ENCODE measurements at regions not wholly inside any gene's neighbourhood (a gene's known extent, or its start where the extent isn't known, plus 50 kb on each side); places are given as distances from the start of the nearest gene placed in this dataset.

- no peak for TF ChIP-seq CTCF (conservative IDR thresholded peaks at IDR 0.05; ENCODE audit: low read length)
- no peak for DNase-seq (ENCODE audit: low read depth)
- no peak overlapping the region for H3K4me3 ChIP-seq (ENCODE audit: low read length)
Observed at GRCh38 chr16:76038097-76038496, 239.1 kb upstream of the CNTNAP4 start.

- DNase-seq (ENCODE audit: low read depth) = no peak
- TF ChIP-seq CTCF (conservative IDR thresholded peaks at IDR 0.05; ENCODE audit: low read length) = no peak
- no peak overlapping the region for H3K4me3 ChIP-seq (ENCODE audit: low read length)
Observed at GRCh38 chr16:76052725-76053124, 224.5 kb upstream of the CNTNAP4 start.

- no peak overlapping the region for H3K4me3 ChIP-seq (ENCODE audit: low read length)
- no peak for TF ChIP-seq CTCF (conservative IDR thresholded peaks at IDR 0.05; ENCODE audit: low read length)
- DNase-seq (ENCODE audit: low read depth) = no peak
Observed at GRCh38 chr16:76059186-76059585, 218.0 kb upstream of the CNTNAP4 start.

GRCh38 chr16:76059701-76060100 lies 217.5 kb upstream of the CNTNAP4 start:
- no peak overlapping the region for H3K4me3 ChIP-seq (ENCODE audit: low read length)
- no peak for DNase-seq (ENCODE audit: low read depth)
- no peak for TF ChIP-seq CTCF (conservative IDR thresholded peaks at IDR 0.05; ENCODE audit: low read length)

- no peak for TF ChIP-seq CTCF (conservative IDR thresholded peaks at IDR 0.05; ENCODE audit: low read length)
- no peak overlapping the region for H3K4me3 ChIP-seq (ENCODE audit: low read length)
- DNase-seq (ENCODE audit: low read depth) = no peak
Observed at GRCh38 chr16:76071690-76072089, 205.5 kb upstream of the CNTNAP4 start.

GRCh38 chr16:76081967-76082366 lies 195.2 kb upstream of the CNTNAP4 start:
- DNase-seq (ENCODE audit: low read depth) = no peak
- TF ChIP-seq CTCF (conservative IDR thresholded peaks at IDR 0.05; ENCODE audit: low read length) = no peak
- H3K4me3 ChIP-seq (ENCODE audit: low read length) = no peak overlapping the region

- H3K4me3 ChIP-seq (ENCODE audit: low read length) = no peak overlapping the region
- TF ChIP-seq CTCF (conservative IDR thresholded peaks at IDR 0.05; ENCODE audit: low read length) = no peak
- no peak for DNase-seq (ENCODE audit: low read depth)
Observed at GRCh38 chr16:76106647-76107046, 170.6 kb upstream of the CNTNAP4 start.

Measured in AG10803 (cell line).